ENCODE measurements at regions not wholly inside any gene's neighbourhood (a gene's known extent, or its start where the extent isn't known, plus 50 kb on each side); places are given as distances from the start of the nearest gene placed in this dataset.

GRCh38 chr13:47665043-47665442 is 336.0 kb downstream of the SUCLA2 start:
- TF ChIP-seq CTCF (IDR thresholded peaks at IDR 0.05; ENCODE audit: insufficient read depth, low read depth, low read length) (no peak), EZH2 (IDR thresholded peaks at IDR 0.05; ENCODE audit: insufficient read depth, low read length) (no peak)

Data from astrocyte (in vitro differentiated cells and primary cell).